Endothelial cell (in vitro differentiated cells): ENCODE measurements at regions not wholly inside any gene's neighbourhood (a gene's known extent, or its start where the extent isn't known, plus 50 kb on each side); places are given as distances from the start of the nearest gene placed in this dataset.

ENCODE experiments used
- DNase-seq: peaks from one replicate; pipeline ENCODE4 v3.0.0; 2021; ENCODE audit warnings: low spot score
- H3K27ac Mint-ChIP-seq: one replicate; pipeline ENCODE4 v1.8.0; 2021; ENCODE audit warnings: mixed read lengths, inconsistent platforms; ENCODE audit not compliant: unreplicated experiment
- H3K27me3 Mint-ChIP-seq: one replicate; pipeline ENCODE4 v1.8.0; 2021; ENCODE audit warnings: mild to moderate bottlenecking, moderate library complexity, mixed read lengths, inconsistent platforms; ENCODE audit not compliant: unreplicated experiment
- H3K36me3 Mint-ChIP-seq: one replicate; pipeline ENCODE4 v1.8.0; 2021; ENCODE audit warnings: mild to moderate bottlenecking, low read depth, mixed read lengths, inconsistent platforms; ENCODE audit not compliant: unreplicated experiment
- H3K4me1 Mint-ChIP-seq: one replicate; pipeline ENCODE4 v1.8.0; 2021; ENCODE audit warnings: mild to moderate bottlenecking, mixed read lengths, inconsistent platforms; ENCODE audit not compliant: unreplicated experiment
- H3K4me3 Mint-ChIP-seq: one replicate; pipeline ENCODE4 v1.8.0; 2021; ENCODE audit warnings: mild to moderate bottlenecking, mixed read lengths, inconsistent platforms; ENCODE audit not compliant: unreplicated experiment
- H3K9me3 Mint-ChIP-seq: one replicate; pipeline ENCODE4 v1.8.0; 2021; ENCODE audit warnings: mixed read lengths, inconsistent platforms; ENCODE audit not compliant: unreplicated experiment
- CTCF ChIP-seq: fragments of 200-600 bp; sonication (generic); IDR thresholded peaks from one replicate; pipeline ENCODE4 v1.5.0; 2021; ENCODE audit warnings: antibody characterized with exemption; ENCODE audit not compliant: unreplicated experiment

DNA sequence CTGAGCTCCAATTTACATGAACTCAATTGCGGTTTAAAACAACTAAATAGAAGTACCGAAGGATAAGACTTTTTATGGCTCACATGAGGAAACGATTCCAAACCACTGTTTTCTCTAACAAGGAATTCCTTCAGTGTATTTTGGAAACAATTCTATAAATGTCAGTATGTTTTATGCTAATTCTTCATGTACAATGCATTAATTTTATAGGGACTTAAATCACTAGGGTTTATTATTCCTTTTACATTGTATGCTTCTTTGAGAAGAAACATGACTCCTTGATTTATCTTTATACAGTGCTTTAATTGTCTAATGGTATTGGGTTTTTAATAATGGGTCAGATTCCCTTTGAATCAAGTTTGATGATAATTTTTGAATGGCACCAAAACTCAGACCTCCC lies 566.8 kb downstream of the EPHA4 start:
- H3K27ac Mint-ChIP-seq: no peak overlapping the region
- TF ChIP-seq CTCF: no peak
- H3K27me3 Mint-ChIP-seq: no peaks in the 10 kb centered on the region

DNA sequence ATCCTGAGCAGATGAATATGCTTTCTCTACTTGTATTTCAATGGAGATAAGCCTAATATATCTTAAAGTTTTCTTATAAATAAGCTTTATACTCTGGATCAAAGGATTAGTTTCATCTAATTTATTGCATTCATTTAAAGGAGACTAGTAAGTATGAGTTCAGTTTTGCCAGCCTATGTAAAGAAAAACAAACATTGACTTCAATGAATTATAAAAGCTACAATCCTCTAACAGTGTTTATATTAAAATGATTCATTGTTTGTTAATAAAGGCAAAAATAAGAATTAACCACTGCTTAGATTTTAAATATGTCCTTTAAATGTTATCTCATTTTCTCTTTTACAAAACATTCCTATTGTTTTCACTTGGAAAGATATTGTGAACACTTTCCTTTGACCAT lies 566.0 kb downstream of the EPHA4 start:
- Mint-ChIP-seq H3K9me3 (no peaks in the 10 kb centered on the region), H3K27me3 (no peaks in the 10 kb centered on the region)
- no peak for DNase-seq

More for the DNA sequence above, 566.8 kb downstream of the EPHA4 start:
- Mint-ChIP-seq H3K4me3 (no peak overlapping the region), H3K9me3 (no peaks in the 10 kb centered on the region), H3K36me3 (no peaks in the 10 kb centered on the region), H3K4me1 (peaks cover 2% of the 10 kb centered on the region)
- no peak for DNase-seq

DNA sequence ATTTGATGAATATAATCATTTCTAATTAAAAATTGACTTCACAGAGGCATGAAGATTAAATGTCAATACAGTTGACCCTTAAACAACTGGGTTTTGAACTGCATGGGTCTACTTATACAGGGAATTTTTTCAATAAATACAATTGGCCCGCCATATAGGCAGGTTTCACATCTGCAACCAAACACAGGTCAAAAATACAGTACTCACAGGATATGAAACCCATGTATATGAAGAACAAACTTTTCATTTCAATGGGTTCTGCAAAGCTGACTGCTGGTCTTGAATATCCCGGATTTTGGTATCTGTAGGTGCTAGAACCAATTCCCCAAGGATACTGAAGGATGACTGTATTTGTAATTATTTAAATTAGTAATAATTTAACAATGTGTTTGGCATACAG lies 555.6 kb downstream of the EPHA4 start:
- no peak for DNase-seq
- Mint-ChIP-seq H3K27me3 (no peaks in the 10 kb centered on the region), H3K27ac (no peak overlapping the region), H3K4me3 (no peak overlapping the region), H3K4me1 (no peaks in the 10 kb centered on the region), H3K9me3 (no peaks in the 10 kb centered on the region), H3K36me3 (no peaks in the 10 kb centered on the region)
- TF ChIP-seq CTCF: no peak

More for the DNA sequence above, 566.0 kb downstream of the EPHA4 start:
- TF ChIP-seq CTCF: no peak
- Mint-ChIP-seq H3K4me3 (no peak overlapping the region), H3K27ac (no peak overlapping the region), H3K36me3 (no peaks in the 10 kb centered on the region), H3K4me1 (peaks cover 2% of the 10 kb centered on the region)

GRCh38 chr2:221018262-221018661 lies 553.8 kb downstream of the EPHA4 start:
- H3K36me3 Mint-ChIP-seq: peaks cover 8% of the 10 kb centered on the region
- no peak overlapping the region for H3K4me3 Mint-ChIP-seq
- DNase-seq: no peak
- H3K9me3 Mint-ChIP-seq: no peaks in the 10 kb centered on the region
- H3K27ac Mint-ChIP-seq: no peak overlapping the region
- no peaks in the 10 kb centered on the region for H3K27me3 Mint-ChIP-seq
- H3K4me1 Mint-ChIP-seq: peaks cover 4% of the 10 kb centered on the region
- no peak for TF ChIP-seq CTCF

DNA sequence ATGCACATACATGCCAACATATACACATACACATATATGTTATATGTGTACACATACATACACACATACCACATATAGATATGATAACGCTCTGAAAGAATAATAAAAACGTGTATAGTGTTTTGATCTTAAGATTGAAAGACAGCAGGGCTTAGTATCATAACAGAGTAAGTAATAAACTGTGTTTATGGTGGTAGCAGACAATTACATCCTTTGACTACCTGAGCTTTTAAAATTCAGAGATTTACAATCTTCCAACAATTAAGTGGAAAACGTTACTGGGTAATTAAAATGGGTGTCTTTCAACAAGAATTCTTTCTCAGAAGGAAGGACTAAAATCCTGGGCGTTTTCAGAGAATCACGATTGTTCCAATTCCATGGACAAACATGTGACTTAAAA lies 552.4 kb downstream of the EPHA4 start:
- Mint-ChIP-seq H3K27ac (no peak overlapping the region), H3K4me3 (no peak overlapping the region), H3K36me3 (peaks cover 10% of the 10 kb centered on the region), H3K9me3 (no peaks in the 10 kb centered on the region), H3K27me3 (no peaks in the 10 kb centered on the region), H3K4me1 (peaks cover 5% of the 10 kb centered on the region)
- no peak for TF ChIP-seq CTCF
- DNase-seq: no peak
